GM23338 (cell line): ENCODE measurements at regions not wholly inside any gene's neighbourhood (a gene's known extent, or its start where the extent isn't known, plus 50 kb on each side); places are given as distances from the start of the nearest gene placed in this dataset.

Source experiments
- ATAC-seq: fragments of 200-7000 bp; cut with Tn5 transposase; 3 replicates; pipeline ENCODE4 v1.9.1; 2020
- DNase-seq: peaks from one replicate; pipeline ENCODE4 v3.0.0-alpha.2; 2015; ENCODE audit warnings: low spot score
- H2AFZ ChIP-seq: fragments of 200-600 bp; sonication (generic); 2 replicates; pipeline ENCODE4 v1.8.0; 2016; ENCODE audit warnings: antibody characterized with exemption, mild to moderate bottlenecking, moderate library complexity
- H3F3A ChIP-seq: fragments of 200-600 bp; sonication (generic); replicated peaks from 2 replicates; pipeline ENCODE4 v1.8.0; 2017; ENCODE audit warnings: antibody characterized with exemption, mixed run types, low read depth
- H3K27ac ChIP-seq: fragments of 200-600 bp; sonication (generic); 2 replicates; pipeline ENCODE4 v1.6.1; 2016; ENCODE audit warnings: low read depth
- H3K27me3 ChIP-seq: fragments of 200-600 bp; sonication (generic); 2 replicates; pipeline ENCODE4 v1.8.0; 2016; ENCODE audit warnings: mild to moderate bottlenecking, mixed run types, moderate library complexity; ENCODE audit not compliant: insufficient read depth
- H3K36me3 ChIP-seq: fragments of 200-600 bp; sonication (generic); 2 replicates; pipeline ENCODE4 v1.8.0; 2016; ENCODE audit warnings: mild to moderate bottlenecking; ENCODE audit not compliant: insufficient read depth
- H3K4me1 ChIP-seq: fragments of 200-600 bp; sonication (generic); 2 replicates; pipeline ENCODE4 v1.8.0; 2016; ENCODE audit warnings: mild to moderate bottlenecking, moderate library complexity; ENCODE audit not compliant: insufficient read depth
- H3K4me2 ChIP-seq: fragments of 200-600 bp; sonication (generic); 2 replicates; pipeline ENCODE4 v1.7.1; 2017; ENCODE audit warnings: mixed run types
- H3K4me3 ChIP-seq: fragments of 200-600 bp; sonication (generic); 2 replicates; pipeline ENCODE4 v1.6.1; 2016; ENCODE audit warnings: mixed run types
- H3K79me2 ChIP-seq: fragments of 200-600 bp; sonication (generic); replicated peaks from 2 replicates; pipeline ENCODE4 v1.8.0; 2017; ENCODE audit warnings: mild to moderate bottlenecking; ENCODE audit not compliant: insufficient read depth
- H3K9me2 ChIP-seq: fragments of 200-600 bp; sonication (generic); 2 replicates; pipeline ENCODE4 v1.8.0; 2017; ENCODE audit not compliant: insufficient read depth
- H4K20me1 ChIP-seq: fragments of 200-600 bp; sonication (generic); replicated peaks from 2 replicates; pipeline ENCODE4 v1.8.0; 2017; ENCODE audit warnings: mild to moderate bottlenecking; ENCODE audit not compliant: insufficient read depth
- H3K27ac Mint-ChIP-seq: 2 replicates; pipeline ENCODE4 v1.8.0; 2020; ENCODE audit warnings: inconsistent platforms, mild to moderate bottlenecking, moderate library complexity, mixed read lengths
- H3K27me3 Mint-ChIP-seq: 3 replicates; pipeline ENCODE4 v1.8.0; 2022; ENCODE audit warnings: low read depth, mild to moderate bottlenecking, moderate library complexity, mixed read lengths, inconsistent platforms; ENCODE audit not compliant: insufficient read depth, poor library complexity
- H3K36me3 Mint-ChIP-seq: 3 replicates; pipeline ENCODE4 v1.8.0; 2021; ENCODE audit warnings: low read depth, mild to moderate bottlenecking, inconsistent platforms, moderate library complexity, mixed read lengths
- H3K4me1 Mint-ChIP-seq: 3 replicates; pipeline ENCODE4 v1.8.0; 2020; ENCODE audit warnings: mild to moderate bottlenecking, inconsistent platforms, mixed read lengths
- H3K4me3 Mint-ChIP-seq: 3 replicates; pipeline ENCODE4 v1.8.0; 2021; ENCODE audit warnings: moderate library complexity, mild to moderate bottlenecking, inconsistent platforms, mixed read lengths
- H3K9me3 Mint-ChIP-seq: 3 replicates; pipeline ENCODE4 v1.8.0; 2020; ENCODE audit warnings: moderate library complexity, mild to moderate bottlenecking, inconsistent platforms, mixed read lengths
- CREB1 ChIP-seq: fragments of 250-450 bp; sonication (Bioruptor Pico); IDR thresholded peaks from 2 replicates; pipeline ENCODE4 v1.5.0; 2020; ENCODE audit warnings: low read depth, mild to moderate bottlenecking, moderate library complexity
- EZH2 ChIP-seq: fragments of 200-600 bp; sonication (generic); IDR thresholded peaks from one replicate; pipeline ENCODE4 v1.8.0; 2017; ENCODE audit warnings: antibody characterized with exemption, mild to moderate bottlenecking, low read depth; ENCODE audit not compliant: unreplicated experiment
- EZH2phosphoT487 ChIP-seq: fragments of 200-600 bp; sonication (generic); IDR thresholded peaks from one replicate; pipeline ENCODE4 v1.8.1; 2018; ENCODE audit warnings: antibody characterized with exemption; ENCODE audit not compliant: unreplicated experiment
- JUNB ChIP-seq: IDR thresholded peaks from one replicate; pipeline ENCODE4 v1.6.1; 2016; ENCODE audit warnings: antibody characterized with exemption; ENCODE audit not compliant: unreplicated experiment
- NANOG ChIP-seq: IDR thresholded peaks from 2 replicates; pipeline ENCODE4 v1.6.1; 2016; ENCODE audit warnings: antibody characterized with exemption, borderline replicate concordance
- POLR2AphosphoS5 ChIP-seq: IDR thresholded peaks from 2 replicates; pipeline ENCODE4 v1.6.1; 2016; ENCODE audit warnings: antibody characterized with exemption, low read depth
- STAT1 ChIP-seq: IDR thresholded peaks from one replicate; pipeline ENCODE4 v1.6.1; 2016; ENCODE audit warnings: antibody characterized with exemption; ENCODE audit not compliant: unreplicated experiment
- ZNF114 ChIP-seq: fragments of 250-450 bp; sonication (Bioruptor Pico); IDR thresholded peaks from 2 replicates; pipeline ENCODE4 v1.5.0; 2020; ENCODE audit warnings: mild to moderate bottlenecking, moderate library complexity
- ZNF331 ChIP-seq: fragments of 250-450 bp; sonication (Bioruptor Pico); IDR thresholded peaks from 2 replicates; pipeline ENCODE4 v1.5.0; 2020; ENCODE audit warnings: low read depth, mild to moderate bottlenecking, moderate library complexity
- TF ChIP-seq, protein P1 (sequence below): IDR thresholded peaks from 2 replicates; pipeline ENCODE4 v1.6.1; 2016; ENCODE audit warnings: antibody characterized with exemption
- TF ChIP-seq, protein P2 (sequence below), 2 experiments: fragments of 200-600 bp in 1 of 2; sonication (generic) in 1 of 2; conservative IDR thresholded peaks; 2 replicates each; pipeline versions ENCODE4 v1.5.1 to v1.6.1; 2016 to 2017; ENCODE audit warnings: antibody characterized with exemption in 2 of 2, low read depth in 2 of 2, mild to moderate bottlenecking in 2 of 2, moderate library complexity in 1 of 2
- TF ChIP-seq, protein P3 (sequence below): fragments of 250-450 bp; sonication (Bioruptor Pico); IDR thresholded peaks from 2 replicates; pipeline ENCODE4 v1.5.0; 2020; ENCODE audit warnings: mild to moderate bottlenecking, moderate library complexity
- TF ChIP-seq, protein P4 (sequence below): IDR thresholded peaks from one replicate; pipeline ENCODE4 v1.6.1; 2018; ENCODE audit warnings: antibody characterized with exemption; ENCODE audit not compliant: unreplicated experiment

DNA sequence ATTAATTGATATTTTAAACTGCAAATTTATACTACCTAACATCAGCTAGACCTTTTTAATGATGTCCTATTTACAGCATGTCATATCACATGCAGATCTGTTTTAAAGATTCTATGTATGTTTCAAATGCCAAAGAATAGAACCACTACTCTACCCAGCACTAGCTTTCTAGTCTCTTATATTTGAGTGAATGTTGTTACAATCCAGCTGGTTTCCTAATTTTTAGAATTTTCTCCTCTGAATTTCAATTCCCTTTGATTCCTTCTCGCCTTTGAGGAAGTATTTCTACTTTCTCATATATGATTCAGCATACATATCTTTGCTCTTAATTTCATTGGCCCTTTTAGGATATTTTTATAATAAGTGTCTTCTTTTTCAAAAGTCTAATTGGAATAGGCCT is 841.9 kb downstream of the TMTC2 start:
- H3K4me1 ChIP-seq: peaks cover 19% of the 10 kb centered on the region; the same call in 1 of the 2 replicates
- Mint-ChIP-seq H3K4me3 (no peak overlapping the region), H3K36me3 (no peaks in the 10 kb centered on the region), H3K9me3 (no peaks in the 10 kb centered on the region), H3K27me3 (peaks cover 5% of the 10 kb centered on the region), H3K27ac (no peak overlapping the region), H3K4me1 (peaks cover 10% of the 10 kb centered on the region; the same call in 2 of the 3 replicates)
- ATAC-seq (no peak), DNase-seq (no peak)
- H3F3A ChIP-seq: no peaks in the 10 kb centered on the region
- no peaks in the 10 kb centered on the region for H3K36me3 ChIP-seq
- no peak overlapping the region for H3K4me3 ChIP-seq
- no peaks in the 10 kb centered on the region for H3K9me2 ChIP-seq
- H3K27ac ChIP-seq: no peak overlapping the region
- H4K20me1 ChIP-seq: no peaks in the 10 kb centered on the region
- TF ChIP-seq ZNF114 (CRISPR knock-in tag) (no peak), NANOG (no peak), POLR2AphosphoS5 (no peak), ZNF331 (CRISPR knock-in tag) (no peak), CREB1 (CRISPR knock-in tag) (no peak), EZH2phosphoT487 (no peak), JUNB (no peak), STAT1 (no peak), EZH2 (no peak)
- TF ChIP-seq, protein P1, sequence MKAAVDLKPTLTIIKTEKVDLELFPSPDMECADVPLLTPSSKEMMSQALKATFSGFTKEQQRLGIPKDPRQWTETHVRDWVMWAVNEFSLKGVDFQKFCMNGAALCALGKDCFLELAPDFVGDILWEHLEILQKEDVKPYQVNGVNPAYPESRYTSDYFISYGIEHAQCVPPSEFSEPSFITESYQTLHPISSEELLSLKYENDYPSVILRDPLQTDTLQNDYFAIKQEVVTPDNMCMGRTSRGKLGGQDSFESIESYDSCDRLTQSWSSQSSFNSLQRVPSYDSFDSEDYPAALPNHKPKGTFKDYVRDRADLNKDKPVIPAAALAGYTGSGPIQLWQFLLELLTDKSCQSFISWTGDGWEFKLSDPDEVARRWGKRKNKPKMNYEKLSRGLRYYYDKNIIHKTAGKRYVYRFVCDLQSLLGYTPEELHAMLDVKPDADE: no peak
- TF ChIP-seq, protein P2, sequence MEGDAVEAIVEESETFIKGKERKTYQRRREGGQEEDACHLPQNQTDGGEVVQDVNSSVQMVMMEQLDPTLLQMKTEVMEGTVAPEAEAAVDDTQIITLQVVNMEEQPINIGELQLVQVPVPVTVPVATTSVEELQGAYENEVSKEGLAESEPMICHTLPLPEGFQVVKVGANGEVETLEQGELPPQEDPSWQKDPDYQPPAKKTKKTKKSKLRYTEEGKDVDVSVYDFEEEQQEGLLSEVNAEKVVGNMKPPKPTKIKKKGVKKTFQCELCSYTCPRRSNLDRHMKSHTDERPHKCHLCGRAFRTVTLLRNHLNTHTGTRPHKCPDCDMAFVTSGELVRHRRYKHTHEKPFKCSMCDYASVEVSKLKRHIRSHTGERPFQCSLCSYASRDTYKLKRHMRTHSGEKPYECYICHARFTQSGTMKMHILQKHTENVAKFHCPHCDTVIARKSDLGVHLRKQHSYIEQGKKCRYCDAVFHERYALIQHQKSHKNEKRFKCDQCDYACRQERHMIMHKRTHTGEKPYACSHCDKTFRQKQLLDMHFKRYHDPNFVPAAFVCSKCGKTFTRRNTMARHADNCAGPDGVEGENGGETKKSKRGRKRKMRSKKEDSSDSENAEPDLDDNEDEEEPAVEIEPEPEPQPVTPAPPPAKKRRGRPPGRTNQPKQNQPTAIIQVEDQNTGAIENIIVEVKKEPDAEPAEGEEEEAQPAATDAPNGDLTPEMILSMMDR (conservative IDR thresholded peaks at IDR 0.05; ENCODE audit: low read depth in 2 of 2): no peak
- TF ChIP-seq, protein P3, sequence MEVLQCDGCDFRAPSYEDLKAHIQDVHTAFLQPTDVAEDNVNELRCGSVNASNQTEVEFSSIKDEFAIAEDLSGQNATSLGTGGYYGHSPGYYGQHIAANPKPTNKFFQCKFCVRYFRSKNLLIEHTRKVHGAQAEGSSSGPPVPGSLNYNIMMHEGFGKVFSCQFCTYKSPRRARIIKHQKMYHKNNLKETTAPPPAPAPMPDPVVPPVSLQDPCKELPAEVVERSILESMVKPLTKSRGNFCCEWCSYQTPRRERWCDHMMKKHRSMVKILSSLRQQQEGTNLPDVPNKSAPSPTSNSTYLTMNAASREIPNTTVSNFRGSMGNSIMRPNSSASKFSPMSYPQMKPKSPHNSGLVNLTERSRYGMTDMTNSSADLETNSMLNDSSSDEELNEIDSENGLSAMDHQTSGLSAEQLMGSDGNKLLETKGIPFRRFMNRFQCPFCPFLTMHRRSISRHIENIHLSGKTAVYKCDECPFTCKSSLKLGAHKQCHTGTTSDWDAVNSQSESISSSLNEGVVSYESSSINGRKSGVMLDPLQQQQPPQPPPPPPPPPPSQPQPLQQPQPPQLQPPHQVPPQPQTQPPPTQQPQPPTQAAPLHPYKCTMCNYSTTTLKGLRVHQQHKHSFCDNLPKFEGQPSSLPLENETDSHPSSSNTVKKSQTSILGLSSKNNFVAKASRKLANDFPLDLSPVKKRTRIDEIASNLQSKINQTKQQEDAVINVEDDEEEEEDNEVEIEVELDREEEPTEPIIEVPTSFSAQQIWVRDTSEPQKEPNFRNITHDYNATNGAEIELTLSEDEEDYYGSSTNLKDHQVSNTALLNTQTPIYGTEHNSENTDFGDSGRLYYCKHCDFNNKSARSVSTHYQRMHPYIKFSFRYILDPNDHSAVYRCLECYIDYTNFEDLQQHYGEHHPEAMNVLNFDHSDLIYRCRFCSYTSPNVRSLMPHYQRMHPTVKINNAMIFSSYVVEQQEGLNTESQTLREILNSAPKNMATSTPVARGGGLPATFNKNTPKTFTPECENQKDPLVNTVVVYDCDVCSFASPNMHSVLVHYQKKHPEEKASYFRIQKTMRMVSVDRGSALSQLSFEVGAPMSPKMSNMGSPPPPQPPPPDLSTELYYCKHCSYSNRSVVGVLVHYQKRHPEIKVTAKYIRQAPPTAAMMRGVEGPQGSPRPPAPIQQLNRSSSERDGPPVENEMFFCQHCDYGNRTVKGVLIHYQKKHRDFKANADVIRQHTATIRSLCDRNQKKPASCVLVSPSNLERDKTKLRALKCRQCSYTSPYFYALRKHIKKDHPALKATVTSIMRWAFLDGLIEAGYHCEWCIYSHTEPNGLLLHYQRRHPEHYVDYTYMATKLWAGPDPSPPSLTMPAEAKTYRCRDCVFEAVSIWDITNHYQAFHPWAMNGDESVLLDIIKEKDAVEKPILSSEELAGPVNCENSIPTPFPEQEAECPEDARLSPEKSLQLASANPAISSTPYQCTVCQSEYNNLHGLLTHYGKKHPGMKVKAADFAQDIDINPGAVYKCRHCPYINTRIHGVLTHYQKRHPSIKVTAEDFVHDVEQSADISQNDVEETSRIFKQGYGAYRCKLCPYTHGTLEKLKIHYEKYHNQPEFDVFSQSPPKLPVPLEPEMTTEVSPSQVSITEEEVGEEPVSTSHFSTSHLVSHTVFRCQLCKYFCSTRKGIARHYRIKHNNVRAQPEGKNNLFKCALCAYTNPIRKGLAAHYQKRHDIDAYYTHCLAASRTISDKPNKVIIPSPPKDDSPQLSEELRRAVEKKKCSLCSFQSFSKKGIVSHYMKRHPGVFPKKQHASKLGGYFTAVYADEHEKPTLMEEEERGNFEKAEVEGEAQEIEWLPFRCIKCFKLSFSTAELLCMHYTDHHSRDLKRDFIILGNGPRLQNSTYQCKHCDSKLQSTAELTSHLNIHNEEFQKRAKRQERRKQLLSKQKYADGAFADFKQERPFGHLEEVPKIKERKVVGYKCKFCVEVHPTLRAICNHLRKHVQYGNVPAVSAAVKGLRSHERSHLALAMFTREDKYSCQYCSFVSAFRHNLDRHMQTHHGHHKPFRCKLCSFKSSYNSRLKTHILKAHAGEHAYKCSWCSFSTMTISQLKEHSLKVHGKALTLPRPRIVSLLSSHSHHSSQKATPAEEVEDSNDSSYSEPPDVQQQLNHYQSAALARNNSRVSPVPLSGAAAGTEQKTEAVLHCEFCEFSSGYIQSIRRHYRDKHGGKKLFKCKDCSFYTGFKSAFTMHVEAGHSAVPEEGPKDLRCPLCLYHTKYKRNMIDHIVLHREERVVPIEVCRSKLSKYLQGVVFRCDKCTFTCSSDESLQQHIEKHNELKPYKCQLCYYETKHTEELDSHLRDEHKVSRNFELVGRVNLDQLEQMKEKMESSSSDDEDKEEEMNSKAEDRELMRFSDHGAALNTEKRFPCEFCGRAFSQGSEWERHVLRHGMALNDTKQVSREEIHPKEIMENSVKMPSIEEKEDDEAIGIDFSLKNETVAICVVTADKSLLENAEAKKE (CRISPR knock-in tag): no peak
- TF ChIP-seq, protein P4, sequence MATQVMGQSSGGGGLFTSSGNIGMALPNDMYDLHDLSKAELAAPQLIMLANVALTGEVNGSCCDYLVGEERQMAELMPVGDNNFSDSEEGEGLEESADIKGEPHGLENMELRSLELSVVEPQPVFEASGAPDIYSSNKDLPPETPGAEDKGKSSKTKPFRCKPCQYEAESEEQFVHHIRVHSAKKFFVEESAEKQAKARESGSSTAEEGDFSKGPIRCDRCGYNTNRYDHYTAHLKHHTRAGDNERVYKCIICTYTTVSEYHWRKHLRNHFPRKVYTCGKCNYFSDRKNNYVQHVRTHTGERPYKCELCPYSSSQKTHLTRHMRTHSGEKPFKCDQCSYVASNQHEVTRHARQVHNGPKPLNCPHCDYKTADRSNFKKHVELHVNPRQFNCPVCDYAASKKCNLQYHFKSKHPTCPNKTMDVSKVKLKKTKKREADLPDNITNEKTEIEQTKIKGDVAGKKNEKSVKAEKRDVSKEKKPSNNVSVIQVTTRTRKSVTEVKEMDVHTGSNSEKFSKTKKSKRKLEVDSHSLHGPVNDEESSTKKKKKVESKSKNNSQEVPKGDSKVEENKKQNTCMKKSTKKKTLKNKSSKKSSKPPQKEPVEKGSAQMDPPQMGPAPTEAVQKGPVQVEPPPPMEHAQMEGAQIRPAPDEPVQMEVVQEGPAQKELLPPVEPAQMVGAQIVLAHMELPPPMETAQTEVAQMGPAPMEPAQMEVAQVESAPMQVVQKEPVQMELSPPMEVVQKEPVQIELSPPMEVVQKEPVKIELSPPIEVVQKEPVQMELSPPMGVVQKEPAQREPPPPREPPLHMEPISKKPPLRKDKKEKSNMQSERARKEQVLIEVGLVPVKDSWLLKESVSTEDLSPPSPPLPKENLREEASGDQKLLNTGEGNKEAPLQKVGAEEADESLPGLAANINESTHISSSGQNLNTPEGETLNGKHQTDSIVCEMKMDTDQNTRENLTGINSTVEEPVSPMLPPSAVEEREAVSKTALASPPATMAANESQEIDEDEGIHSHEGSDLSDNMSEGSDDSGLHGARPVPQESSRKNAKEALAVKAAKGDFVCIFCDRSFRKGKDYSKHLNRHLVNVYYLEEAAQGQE: no peak
- no peaks in the 10 kb centered on the region for H3K27me3 ChIP-seq
- H3K4me2 ChIP-seq: no peak overlapping the region
- H2AFZ ChIP-seq: no peak overlapping the region
- H3K79me2 ChIP-seq: no peaks in the 10 kb centered on the region
